Stimulated activated CD8-positive, alpha-beta memory T cell treated with anti-CD3 and anti-CD28 coated beads, Interleukin-4, amount 100 ng/mL, for 4 hours (primary cell): ENCODE measurements at regions not wholly inside any gene's neighbourhood (a gene's known extent, or its start where the extent isn't known, plus 50 kb on each side); places are given as distances from the start of the nearest gene placed in this dataset.

Experiments
- DNase-seq, 2 donors: peaks; one replicate each; pipeline ENCODE4 v3.0.0-alpha.2; 2020; ENCODE audit warnings: low read depth in 2 of 2, low spot score in 1 of 2

DNA sequence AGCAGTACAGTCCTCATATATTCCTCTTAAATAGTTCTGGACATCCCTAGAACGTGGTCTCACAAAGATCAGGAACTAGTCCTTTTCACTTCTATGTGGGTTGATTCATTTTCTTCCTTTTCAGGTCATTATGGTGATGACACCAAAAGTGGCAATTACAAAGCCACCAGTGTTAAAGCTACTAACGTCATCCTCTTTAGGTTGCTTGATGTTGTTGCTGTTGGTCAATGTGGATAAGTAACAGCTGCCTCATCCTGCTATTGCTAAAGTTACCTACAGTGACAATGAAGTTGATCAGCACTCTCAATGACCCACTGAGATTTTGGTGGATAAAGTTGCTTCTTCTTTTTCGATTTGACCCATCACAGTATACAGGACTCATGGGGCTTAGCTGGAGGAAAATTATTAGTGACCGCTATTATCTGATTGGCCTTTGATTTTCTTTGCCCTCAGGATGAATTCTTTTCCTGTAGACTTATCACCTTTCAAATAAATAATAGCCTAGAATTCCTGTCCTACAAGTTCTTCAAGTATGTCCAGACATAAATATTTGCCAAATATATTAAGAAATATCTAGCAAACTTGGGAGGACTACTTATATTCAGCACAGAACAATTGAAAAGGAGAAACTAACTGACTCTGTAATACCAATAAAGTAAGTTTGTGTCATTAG is 54.0 kb upstream of the ATP2B1 start:
- DNase-seq, result no peak

DNA sequence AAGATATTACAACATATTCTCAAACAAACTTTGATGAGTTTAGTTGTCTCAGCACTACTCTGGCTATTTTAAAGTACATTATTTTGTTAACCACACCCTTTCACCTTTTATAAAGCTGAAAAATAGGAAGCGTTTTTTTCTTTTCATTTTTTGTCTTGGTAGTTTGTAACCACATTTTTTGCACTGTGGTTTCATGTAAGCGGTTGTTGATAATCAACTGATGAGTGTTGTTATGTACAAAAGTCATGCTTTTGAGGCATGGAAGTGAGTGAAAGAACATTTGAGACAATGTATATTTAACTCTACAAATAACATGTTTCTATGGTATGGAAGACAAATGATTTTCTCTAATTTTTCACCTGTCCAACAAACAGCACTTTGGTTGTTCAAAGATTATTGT is 52.1 kb upstream of the ATP2B1 start:
- DNase-seq, result no peak
